NT2/D1 (cell line): ENCODE measurements at regions not wholly inside any gene's neighbourhood (a gene's known extent, or its start where the extent isn't known, plus 50 kb on each side); places are given as distances from the start of the nearest gene placed in this dataset.

Source experiments
- SUZ12 ChIP-seq: IDR thresholded peaks from 2 replicates; pipeline ENCODE4 v1.6.1; 2011; ENCODE audit not compliant: insufficient read length, insufficient read depth; ENCODE audit errors: extremely low read depth
- YY1 ChIP-seq: IDR thresholded peaks from 2 replicates; pipeline ENCODE4 v1.6.1; 2011; ENCODE audit not compliant: insufficient read length, insufficient read depth
- ZNF274 ChIP-seq: IDR thresholded peaks from 2 replicates; pipeline ENCODE4 v1.6.1; 2011; ENCODE audit warnings: mild to moderate bottlenecking, low read depth, low read length

- TF ChIP-seq YY1: no peak
- TF ChIP-seq ZNF274: no peak
- TF ChIP-seq SUZ12: no peak
Observed at GRCh38 chr2:219967247-219968245, 340.1 kb downstream of the SLC4A3 start.
